IMR-90 (cell line): ENCODE measurements at regions not wholly inside any gene's neighbourhood (a gene's known extent, or its start where the extent isn't known, plus 50 kb on each side); places are given as distances from the start of the nearest gene placed in this dataset.
"Not testable (repeated sequence)": the region's sequence is repeated elsewhere in the genome, so short reads cannot be mapped to it uniquely, and the experiment has no call there.

Experiments
- ATAC-seq: fragments of 200-7000 bp; cut with Tn5 transposase; 2 replicates; pipeline ENCODE4 v1.9.1; 2020; ENCODE audit warnings: low read depth, mild to moderate bottlenecking, moderate library complexity
- BruUV-seq: library from RNA; stranded (reverse); fragments of 400-500 nt; replicated peaks from 2 replicates; lab custom pipeline; 2021; lab: Mats Ljungman, UMichigan
- CTCF ChIA-PET: fragments of 300-600 bp; formaldehyde crosslinking; extraction: SDS; loops from one replicate; lab custom pipeline; 2021; ENCODE audit warnings: antibody characterized with exemption; lab: Yijun Ruan, JAX
- POLR2A ChIA-PET: fragments of 300-600 bp; sonication (Branson Sonifier 250); formaldehyde crosslinking; loops from one replicate; lab custom pipeline; 2022; ENCODE audit warnings: antibody characterized with exemption; ENCODE audit not compliant: unreplicated experiment; lab: Charles Lee
- DNase-seq: peaks from one replicate; pipeline ENCODE4 v3.0.0; 2013
- H2AFZ ChIP-seq: replicated peaks from 2 replicates; pipeline ENCODE3; 2013; ENCODE audit warnings: low read length, mild to moderate bottlenecking; ENCODE audit not compliant: poor library complexity
- H2AK5ac ChIP-seq: 2 replicates; pipeline ENCODE4 v1.6.1; 2013; ENCODE audit warnings: low read depth, low read length, inconsistent platforms
- H2AK9ac ChIP-seq: replicated peaks from 2 replicates; pipeline ENCODE3; 2013; ENCODE audit warnings: mild to moderate bottlenecking, low read depth, low read length, moderate library complexity; ENCODE audit not compliant: poor library complexity
- H2BK120ac ChIP-seq: 2 replicates; pipeline ENCODE4 v1.6.1; 2013; ENCODE audit warnings: low read depth, low read length, inconsistent platforms
- H2BK15ac ChIP-seq: 3 replicates; pipeline ENCODE4 v1.6.1; 2013; ENCODE audit warnings: low read depth, low read length, inconsistent platforms
- H2BK20ac ChIP-seq: 2 replicates; pipeline ENCODE4 v1.6.1; 2013; ENCODE audit warnings: low read depth, mild to moderate bottlenecking, inconsistent platforms, low read length, moderate library complexity
- H2BK5ac ChIP-seq: 2 replicates; pipeline ENCODE4 v1.6.1; 2013; ENCODE audit warnings: mild to moderate bottlenecking, low read depth, low read length, inconsistent platforms; ENCODE audit not compliant: poor library complexity, severe bottlenecking
- H3K14ac ChIP-seq: replicated peaks from 2 replicates; pipeline ENCODE4 v1.6.1; 2013; ENCODE audit warnings: low read depth, low read length, inconsistent platforms
- H3K18ac ChIP-seq: 2 replicates; pipeline ENCODE4 v1.6.1; 2013; ENCODE audit warnings: low read depth, low read length, control low read depth
- H3K23ac ChIP-seq: 2 replicates; pipeline ENCODE4 v1.6.1; 2013; ENCODE audit warnings: low read depth, low read length, inconsistent platforms
- H3K27ac ChIP-seq: 2 replicates; pipeline ENCODE4 v1.5.1; 2013; ENCODE audit warnings: mild to moderate bottlenecking, control low read depth, low read length; ENCODE audit not compliant: insufficient read depth
- H3K27me3 ChIP-seq: 2 replicates; pipeline ENCODE4 v1.6.1; 2013; ENCODE audit warnings: low read length; ENCODE audit not compliant: control insufficient read depth, insufficient read depth
- H3K36me3 ChIP-seq: 2 replicates; pipeline ENCODE4 v1.6.1; 2013; ENCODE audit warnings: low read length, mixed read lengths; ENCODE audit not compliant: control insufficient read depth, insufficient read depth
- H3K4ac ChIP-seq: 2 replicates; pipeline ENCODE4 v1.6.1; 2013; ENCODE audit warnings: low read depth, low read length, inconsistent platforms
- H3K4me1 ChIP-seq: 2 replicates; pipeline ENCODE4 v1.6.1; 2013; ENCODE audit warnings: low read length, mixed read lengths; ENCODE audit not compliant: control insufficient read depth, insufficient read depth
- H3K4me2 ChIP-seq: 2 replicates; pipeline ENCODE4 v1.6.1; 2013; ENCODE audit warnings: low read depth, mild to moderate bottlenecking, control low read depth, low read length, moderate library complexity
- H3K4me3 ChIP-seq: 2 replicates; pipeline ENCODE4 v1.5.1; 2013; ENCODE audit warnings: low read depth, mild to moderate bottlenecking, control low read depth, low read length, moderate library complexity; ENCODE audit not compliant: insufficient read depth
- H3K56ac ChIP-seq: 2 replicates; pipeline ENCODE4 v1.6.1; 2013; ENCODE audit warnings: low read length, inconsistent platforms; ENCODE audit not compliant: insufficient read depth; ENCODE audit errors: extremely low read depth
- H3K79me1 ChIP-seq, 2 experiments: 2 replicates each; pipeline ENCODE4 v1.6.1; 2013; ENCODE audit warnings: low read length in 2 of 2, inconsistent platforms in 1 of 2, low read depth in 1 of 2
- H3K9ac ChIP-seq: 2 replicates; pipeline ENCODE4 v1.6.1; 2013; ENCODE audit warnings: low read depth, low read length, control low read depth
- H3K9me1 ChIP-seq: 2 replicates; pipeline ENCODE4 v1.6.1; 2013; ENCODE audit warnings: low read length, inconsistent platforms; ENCODE audit not compliant: insufficient read depth
- H3K9me3 ChIP-seq: 2 replicates; pipeline ENCODE4 v1.6.1; 2013; ENCODE audit warnings: low read length; ENCODE audit not compliant: control insufficient read depth, insufficient read depth
- H4K20me1 ChIP-seq: 2 replicates; pipeline ENCODE4 v1.6.1; 2013; ENCODE audit warnings: low read length, inconsistent platforms; ENCODE audit not compliant: insufficient read depth
- H4K5ac ChIP-seq: 2 replicates; pipeline ENCODE4 v1.6.1; 2013; ENCODE audit warnings: mild to moderate bottlenecking, low read depth, low read length, control low read depth
- H4K8ac ChIP-seq, 2 experiments: 2 replicates each; pipeline ENCODE4 v1.6.1; 2013; ENCODE audit warnings: low read depth in 2 of 2, low read length in 2 of 2, control low read depth in 1 of 2, inconsistent platforms in 1 of 2
- H4K91ac ChIP-seq: 2 replicates; pipeline ENCODE4 v1.6.1; 2013; ENCODE audit warnings: low read depth, low read length, inconsistent platforms; ENCODE audit not compliant: insufficient read depth
- WGBS, 2 experiments: methylation state at CpG; one replicate each; pipeline versions ENCODE4 v1.1.5 to v1.1.7; 2013; ENCODE audit warnings: missing lambda C conversion rate in 2 of 2; ENCODE audit not compliant: insufficient read length in 1 of 2; ENCODE audit errors: extremely low coverage in 2 of 2; 5-methylcytosine and 5-hydroxymethylcytosine counted together
- dilution Hi-C: fragments of 300-500 bp; cut with HindIII; formaldehyde crosslinking; loops from one replicate; pipeline ENCODE4 v1.14.3; 2018; ENCODE audit warnings: low sequenced_read_pairs; ENCODE audit not compliant: unreplicated experiment
- in situ Hi-C: fragments of 300-500 bp; cut with MboI; formaldehyde crosslinking; loops from 3 replicates; pipeline ENCODE4 v1.14.3; 2019; ENCODE audit warnings: low sequenced_read_pairs, inconsistent platforms, mixed read lengths
- intact Hi-C: fragments of 100-400 bp; cut with micrococcal nuclease; formaldehyde crosslinking; loops from 2 replicates; pipeline ENCODE4 v1.10.0; 2022

- H3K4ac ChIP-seq, intact Hi-C loops, H3K23ac ChIP-seq, H3K79me1 ChIP-seq, H4K20me1 ChIP-seq, H3K9ac ChIP-seq, ATAC-seq, H3K4me2 ChIP-seq, H3K9me1 ChIP-seq, H4K8ac ChIP-seq, H3K4me1 ChIP-seq, BruUV-seq, H3K14ac ChIP-seq, H3K36me3 ChIP-seq, H3K9me3 ChIP-seq, in situ Hi-C loops, H2BK120ac ChIP-seq, H3K27me3 ChIP-seq, H2AK5ac ChIP-seq, DNase-seq, H3K56ac ChIP-seq, H2AK9ac ChIP-seq, H3K4me3 ChIP-seq, H2BK15ac ChIP-seq, dilution Hi-C loops, H2AFZ ChIP-seq, H2BK20ac ChIP-seq, H3K27ac ChIP-seq, H4K5ac ChIP-seq, H2BK5ac ChIP-seq, CTCF ChIA-PET, H4K91ac ChIP-seq, H3K18ac ChIP-seq, POLR2A ChIA-PET: not testable (repeated sequence)
- WGBS, 2 experiments: no CpG with 5 or more reads among the region's 3 CpGs
Observed at GRCh38 chr3:132978946-132979345, 59.2 kb upstream of the TMEM108 start.
